ENCODE measurements at regions not wholly inside any gene's neighbourhood (a gene's known extent, or its start where the extent isn't known, plus 50 kb on each side); places are given as distances from the start of the nearest gene placed in this dataset.

DNA sequence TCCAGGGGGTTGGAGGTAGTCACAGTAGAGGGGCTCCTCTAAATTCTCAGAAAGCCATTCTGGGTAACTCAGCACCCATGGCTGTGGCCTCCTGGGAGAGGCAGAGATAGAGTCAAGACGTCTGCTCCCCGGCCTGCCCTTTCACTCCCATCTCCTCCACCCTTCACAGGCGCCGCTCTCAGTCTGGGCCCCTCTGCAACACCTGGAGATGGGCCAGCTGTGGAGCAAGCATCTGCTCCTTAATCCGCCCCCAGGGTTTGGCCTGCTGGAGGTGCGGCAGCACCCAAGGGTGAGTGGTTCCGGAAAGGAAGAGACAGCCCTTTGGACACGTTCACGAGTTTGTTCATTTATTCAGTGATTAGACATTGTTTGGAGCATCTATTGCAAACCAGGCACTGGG lies 271.3 kb downstream of the BMP7 start:
- TF ChIP-seq, protein P1, sequence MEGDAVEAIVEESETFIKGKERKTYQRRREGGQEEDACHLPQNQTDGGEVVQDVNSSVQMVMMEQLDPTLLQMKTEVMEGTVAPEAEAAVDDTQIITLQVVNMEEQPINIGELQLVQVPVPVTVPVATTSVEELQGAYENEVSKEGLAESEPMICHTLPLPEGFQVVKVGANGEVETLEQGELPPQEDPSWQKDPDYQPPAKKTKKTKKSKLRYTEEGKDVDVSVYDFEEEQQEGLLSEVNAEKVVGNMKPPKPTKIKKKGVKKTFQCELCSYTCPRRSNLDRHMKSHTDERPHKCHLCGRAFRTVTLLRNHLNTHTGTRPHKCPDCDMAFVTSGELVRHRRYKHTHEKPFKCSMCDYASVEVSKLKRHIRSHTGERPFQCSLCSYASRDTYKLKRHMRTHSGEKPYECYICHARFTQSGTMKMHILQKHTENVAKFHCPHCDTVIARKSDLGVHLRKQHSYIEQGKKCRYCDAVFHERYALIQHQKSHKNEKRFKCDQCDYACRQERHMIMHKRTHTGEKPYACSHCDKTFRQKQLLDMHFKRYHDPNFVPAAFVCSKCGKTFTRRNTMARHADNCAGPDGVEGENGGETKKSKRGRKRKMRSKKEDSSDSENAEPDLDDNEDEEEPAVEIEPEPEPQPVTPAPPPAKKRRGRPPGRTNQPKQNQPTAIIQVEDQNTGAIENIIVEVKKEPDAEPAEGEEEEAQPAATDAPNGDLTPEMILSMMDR (conservative IDR thresholded peaks at IDR 0.05; ENCODE audit: low read length) = no peak
- no peak for TF ChIP-seq EZH2phosphoT487 (IDR thresholded peaks at IDR 0.05; ENCODE audit: borderline replicate concordance, low read depth, low read length)

Data from OCI-LY7 (cell line).